Activated T-cell treated with anti-CD3 and anti-CD28 coated beads, Interleukin-2, amount 50 U/mL, for 24 hours (primary cell): ENCODE measurements at regions not wholly inside any gene's neighbourhood (a gene's known extent, or its start where the extent isn't known, plus 50 kb on each side); places are given as distances from the start of the nearest gene placed in this dataset.
A peak's percentile ranks its signal among the peaks of the same experiment; 100 is the strongest.

Experiments used
- DNase-seq: peaks from one replicate; pipeline ENCODE4 v3.0.0-alpha.2; 2020
- H3K27ac Mint-ChIP-seq: 2 replicates; pipeline ENCODE4 v1.8.0; 2020; ENCODE audit warnings: mild to moderate bottlenecking, mixed read lengths
- H3K27me3 Mint-ChIP-seq: 2 replicates; pipeline ENCODE4 v1.8.0; 2020; ENCODE audit warnings: mixed read lengths
- H3K36me3 Mint-ChIP-seq: 2 replicates; pipeline ENCODE4 v1.8.0; 2020; ENCODE audit warnings: low read depth, mixed read lengths
- H3K4me1 Mint-ChIP-seq: 2 replicates; pipeline ENCODE4 v1.8.0; 2020; ENCODE audit warnings: low read depth, mixed read lengths
- H3K4me3 Mint-ChIP-seq: 2 replicates; pipeline ENCODE4 v1.8.0; 2020; ENCODE audit warnings: mild to moderate bottlenecking, moderate library complexity, mixed read lengths
- H3K9me3 Mint-ChIP-seq: 2 replicates; pipeline ENCODE4 v1.8.0; 2020; ENCODE audit warnings: mixed read lengths

GRCh38 chr12:126727218-126728075 is 1539.5 kb upstream of the TMEM132C start:
- no peaks in the 10 kb centered on the region for H3K4me1 Mint-ChIP-seq
- H3K36me3 Mint-ChIP-seq = peaks cover 1% of the 10 kb centered on the region
- DNase-seq = no peak
- H3K27ac Mint-ChIP-seq = no peak overlapping the region
- peaks cover 4% of the 10 kb centered on the region for H3K9me3 Mint-ChIP-seq
- peaks cover 48% of the 10 kb centered on the region for H3K27me3 Mint-ChIP-seq
- H3K4me3 Mint-ChIP-seq = no peak overlapping the region

- no peak for DNase-seq
- Mint-ChIP-seq H3K36me3 (peaks cover 1% of the 10 kb centered on the region), H3K9me3 (peaks cover 2% of the 10 kb centered on the region), H3K4me1 (no peaks in the 10 kb centered on the region), H3K27ac (no peak overlapping the region), H3K4me3 (no peak overlapping the region), H3K27me3 (peaks cover 2% of the 10 kb centered on the region)
Observed at GRCh38 chr12:126734296-126734695, 1532.7 kb upstream of the TMEM132C start.

- Mint-ChIP-seq H3K4me3 (no peak overlapping the region), H3K9me3 (peaks cover 1% of the 10 kb centered on the region), H3K36me3 (peaks cover 1% of the 10 kb centered on the region), H3K27ac (no peak overlapping the region), H3K27me3 (peaks cover 1% of the 10 kb centered on the region), H3K4me1 (no peaks in the 10 kb centered on the region)
- no peak for DNase-seq
Observed at GRCh38 chr12:126734710-126735109, 1532.3 kb upstream of the TMEM132C start.

- Mint-ChIP-seq H3K36me3 (peaks cover 15% of the 10 kb centered on the region), H3K27me3 (no peaks in the 10 kb centered on the region), H3K4me3 (no peak overlapping the region), H3K9me3 (no peaks in the 10 kb centered on the region), H3K4me1 (no peaks in the 10 kb centered on the region), H3K27ac (no peak overlapping the region)
- DNase-seq = no peak
Observed at GRCh38 chr12:126741536-126742240, 1525.3 kb upstream of the TMEM132C start.

- no peak overlapping the region for H3K27ac Mint-ChIP-seq
- DNase-seq = no peak
- H3K9me3 Mint-ChIP-seq = no peaks in the 10 kb centered on the region
- H3K27me3 Mint-ChIP-seq = no peaks in the 10 kb centered on the region
- peaks cover 15% of the 10 kb centered on the region for H3K36me3 Mint-ChIP-seq
- H3K4me1 Mint-ChIP-seq = no peaks in the 10 kb centered on the region
- no peak overlapping the region for H3K4me3 Mint-ChIP-seq
Observed at GRCh38 chr12:126742241-126742641, 1524.7 kb upstream of the TMEM132C start.

- Mint-ChIP-seq H3K4me3 (no peak overlapping the region), H3K27ac (no peak overlapping the region), H3K36me3 (peaks cover 15% of the 10 kb centered on the region), H3K9me3 (no peaks in the 10 kb centered on the region), H3K27me3 (no peaks in the 10 kb centered on the region), H3K4me1 (no peaks in the 10 kb centered on the region)
- DNase-seq = peak; percentile 71
Observed at GRCh38 chr12:126747530-126748149, 1519.3 kb upstream of the TMEM132C start.

- Mint-ChIP-seq H3K4me3 (no peak overlapping the region), H3K27ac (no peak overlapping the region), H3K36me3 (peaks cover 37% of the 10 kb centered on the region), H3K27me3 (no peaks in the 10 kb centered on the region), H3K4me1 (no peaks in the 10 kb centered on the region), H3K9me3 (no peaks in the 10 kb centered on the region)
- DNase-seq = no peak
Observed at GRCh38 chr12:126752021-126752420, 1514.9 kb upstream of the TMEM132C start.

- H3K36me3 Mint-ChIP-seq = peaks cover 57% of the 10 kb centered on the region
- DNase-seq = no peak
- H3K27me3 Mint-ChIP-seq = no peaks in the 10 kb centered on the region
- no peak overlapping the region for H3K27ac Mint-ChIP-seq
- H3K9me3 Mint-ChIP-seq = peaks cover 5% of the 10 kb centered on the region
- H3K4me1 Mint-ChIP-seq = peaks cover 18% of the 10 kb centered on the region
- no peak overlapping the region for H3K4me3 Mint-ChIP-seq
Observed at GRCh38 chr12:126757326-126757725, 1509.6 kb upstream of the TMEM132C start.

- Mint-ChIP-seq H3K4me1 (peaks cover 28% of the 10 kb centered on the region), H3K36me3 (peaks cover 66% of the 10 kb centered on the region), H3K27ac (no peak overlapping the region)
Observed at GRCh38 chr12:126760092-126760491, 1506.9 kb upstream of the TMEM132C start.

GRCh38 chr12:126761420-126761819 is 1505.5 kb upstream of the TMEM132C start:
- Mint-ChIP-seq H3K36me3 (peaks cover 69% of the 10 kb centered on the region), H3K27me3 (no peaks in the 10 kb centered on the region), H3K4me1 (peaks cover 28% of the 10 kb centered on the region), H3K4me3 (no peak overlapping the region), H3K27ac (peak overlapping the region; percentile 71), H3K9me3 (peaks cover 30% of the 10 kb centered on the region)
- DNase-seq = no peak

More at GRCh38 chr12:126760092-126760491, 1506.9 kb upstream of the TMEM132C start:
- no peak for DNase-seq
- no peak overlapping the region for H3K4me3 Mint-ChIP-seq
- H3K9me3 Mint-ChIP-seq = peaks cover 24% of the 10 kb centered on the region
- no peaks in the 10 kb centered on the region for H3K27me3 Mint-ChIP-seq

GRCh38 chr12:126762150-126762549 is 1504.8 kb upstream of the TMEM132C start:
- Mint-ChIP-seq H3K36me3 (peaks cover 72% of the 10 kb centered on the region), H3K4me1 (peaks cover 32% of the 10 kb centered on the region), H3K9me3 (peaks cover 34% of the 10 kb centered on the region), H3K27ac (peak overlapping the region; percentile 41), H3K4me3 (no peak overlapping the region), H3K27me3 (no peaks in the 10 kb centered on the region)
- no peak for DNase-seq

- no peaks in the 10 kb centered on the region for H3K27me3 Mint-ChIP-seq
- peaks cover 35% of the 10 kb centered on the region for H3K4me1 Mint-ChIP-seq
- H3K27ac Mint-ChIP-seq = no peak overlapping the region
- no peak overlapping the region for H3K4me3 Mint-ChIP-seq
- peaks cover 72% of the 10 kb centered on the region for H3K36me3 Mint-ChIP-seq
- DNase-seq = no peak
- peaks cover 34% of the 10 kb centered on the region for H3K9me3 Mint-ChIP-seq
Observed at GRCh38 chr12:126763359-126763758, 1503.6 kb upstream of the TMEM132C start.

- peaks cover 38% of the 10 kb centered on the region for H3K4me1 Mint-ChIP-seq
- no peak for DNase-seq
- no peak overlapping the region for H3K4me3 Mint-ChIP-seq
- peaks cover 82% of the 10 kb centered on the region for H3K36me3 Mint-ChIP-seq
- peaks cover 48% of the 10 kb centered on the region for H3K9me3 Mint-ChIP-seq
- H3K27me3 Mint-ChIP-seq = no peaks in the 10 kb centered on the region
- no peak overlapping the region for H3K27ac Mint-ChIP-seq
Observed at GRCh38 chr12:126767334-126767733, 1499.6 kb upstream of the TMEM132C start.

- H3K4me1 Mint-ChIP-seq = peaks cover 41% of the 10 kb centered on the region
- H3K4me3 Mint-ChIP-seq = no peak overlapping the region
- no peak for DNase-seq
- H3K27ac Mint-ChIP-seq = peak overlapping the region; percentile 44
- H3K9me3 Mint-ChIP-seq = peaks cover 48% of the 10 kb centered on the region
- H3K27me3 Mint-ChIP-seq = no peaks in the 10 kb centered on the region
- peaks cover 75% of the 10 kb centered on the region for H3K36me3 Mint-ChIP-seq
Observed at GRCh38 chr12:126768517-126768916, 1498.5 kb upstream of the TMEM132C start.
